ENCODE measurements at regions not wholly inside any gene's neighbourhood (a gene's known extent, or its start where the extent isn't known, plus 50 kb on each side); places are given as distances from the start of the nearest gene placed in this dataset.

- no peaks in the 10 kb centered on the region for H3K4me1 Mint-ChIP-seq
- peaks cover 3% of the 10 kb centered on the region for H3K9me3 Mint-ChIP-seq
- no peak overlapping the region for H3K27ac Mint-ChIP-seq
- no peaks in the 10 kb centered on the region for H3K36me3 Mint-ChIP-seq
- ATAC-seq: no peak
- H3K27me3 Mint-ChIP-seq: no peaks in the 10 kb centered on the region
- no peak overlapping the region for H3K4me3 Mint-ChIP-seq
Measured at GRCh38 chr4:160810424-160810823, 1353.4 kb downstream of the FSTL5 start.

GRCh38 chr4:160810941-160811340, 1352.9 kb downstream of the FSTL5 start:
- no peaks in the 10 kb centered on the region for H3K4me1 Mint-ChIP-seq
- ATAC-seq: no peak
- no peak overlapping the region for H3K4me3 Mint-ChIP-seq
- peaks cover 3% of the 10 kb centered on the region for H3K9me3 Mint-ChIP-seq
- H3K27me3 Mint-ChIP-seq: no peaks in the 10 kb centered on the region
- H3K36me3 Mint-ChIP-seq: no peaks in the 10 kb centered on the region
- no peak overlapping the region for H3K27ac Mint-ChIP-seq

GRCh38 chr4:160811956-160812355, 1351.8 kb downstream of the FSTL5 start:
- H3K36me3 Mint-ChIP-seq: no peaks in the 10 kb centered on the region
- H3K9me3 Mint-ChIP-seq: peaks cover 3% of the 10 kb centered on the region
- no peak overlapping the region for H3K4me3 Mint-ChIP-seq
- no peaks in the 10 kb centered on the region for H3K4me1 Mint-ChIP-seq
- no peaks in the 10 kb centered on the region for H3K27me3 Mint-ChIP-seq
- no peak overlapping the region for H3K27ac Mint-ChIP-seq
- ATAC-seq: no peak

- Mint-ChIP-seq H3K36me3 (no peaks in the 10 kb centered on the region), H3K4me1 (no peaks in the 10 kb centered on the region), H3K9me3 (no peaks in the 10 kb centered on the region), H3K27ac (no peak overlapping the region), H3K4me3 (no peak overlapping the region), H3K27me3 (no peaks in the 10 kb centered on the region)
- ATAC-seq: no peak
Measured at GRCh38 chr4:160814726-160815125, 1349.1 kb downstream of the FSTL5 start.

- H3K4me3 Mint-ChIP-seq: no peak overlapping the region
- H3K27ac Mint-ChIP-seq: no peak overlapping the region
- no peaks in the 10 kb centered on the region for H3K36me3 Mint-ChIP-seq
- H3K27me3 Mint-ChIP-seq: no peaks in the 10 kb centered on the region
- ATAC-seq: no peak
- no peaks in the 10 kb centered on the region for H3K4me1 Mint-ChIP-seq
- H3K9me3 Mint-ChIP-seq: no peaks in the 10 kb centered on the region
Measured at GRCh38 chr4:160818571-160818970, 1345.2 kb downstream of the FSTL5 start.

- H3K9me3 Mint-ChIP-seq: no peaks in the 10 kb centered on the region
- H3K27ac Mint-ChIP-seq: no peak overlapping the region
- no peak overlapping the region for H3K4me3 Mint-ChIP-seq
- H3K4me1 Mint-ChIP-seq: no peaks in the 10 kb centered on the region
- no peak for ATAC-seq
- H3K27me3 Mint-ChIP-seq: no peaks in the 10 kb centered on the region
- no peaks in the 10 kb centered on the region for H3K36me3 Mint-ChIP-seq
Measured at GRCh38 chr4:160819791-160820190, 1344.0 kb downstream of the FSTL5 start.

- Mint-ChIP-seq H3K4me1 (no peaks in the 10 kb centered on the region), H3K36me3 (no peaks in the 10 kb centered on the region), H3K27me3 (no peaks in the 10 kb centered on the region), H3K9me3 (peaks cover 4% of the 10 kb centered on the region), H3K4me3 (no peak overlapping the region), H3K27ac (no peak overlapping the region)
- no peak for ATAC-seq
Measured at GRCh38 chr4:160824481-160824880, 1339.3 kb downstream of the FSTL5 start.

- no peak overlapping the region for H3K27ac Mint-ChIP-seq
- H3K9me3 Mint-ChIP-seq: peaks cover 4% of the 10 kb centered on the region
- no peak for ATAC-seq
- no peak overlapping the region for H3K4me3 Mint-ChIP-seq
- H3K4me1 Mint-ChIP-seq: no peaks in the 10 kb centered on the region
- no peaks in the 10 kb centered on the region for H3K36me3 Mint-ChIP-seq
- H3K27me3 Mint-ChIP-seq: no peaks in the 10 kb centered on the region
Measured at GRCh38 chr4:160825644-160826338, 1338.0 kb downstream of the FSTL5 start.

GRCh38 chr4:160826339-160826679, 1337.5 kb downstream of the FSTL5 start:
- no peak overlapping the region for H3K4me3 Mint-ChIP-seq
- no peak for ATAC-seq
- H3K36me3 Mint-ChIP-seq: no peaks in the 10 kb centered on the region
- no peaks in the 10 kb centered on the region for H3K4me1 Mint-ChIP-seq
- no peak overlapping the region for H3K27ac Mint-ChIP-seq
- peaks cover 4% of the 10 kb centered on the region for H3K9me3 Mint-ChIP-seq
- H3K27me3 Mint-ChIP-seq: no peaks in the 10 kb centered on the region

- no peak overlapping the region for H3K4me3 Mint-ChIP-seq
- no peak overlapping the region for H3K27ac Mint-ChIP-seq
- H3K27me3 Mint-ChIP-seq: no peaks in the 10 kb centered on the region
- H3K36me3 Mint-ChIP-seq: no peaks in the 10 kb centered on the region
- H3K9me3 Mint-ChIP-seq: peaks cover 5% of the 10 kb centered on the region
- ATAC-seq: no peak
- no peaks in the 10 kb centered on the region for H3K4me1 Mint-ChIP-seq
Measured at GRCh38 chr4:160831165-160831922, 1332.5 kb downstream of the FSTL5 start.

GRCh38 chr4:160835789-160836188, 1328.0 kb downstream of the FSTL5 start:
- H3K27ac Mint-ChIP-seq: no peak overlapping the region
- H3K27me3 Mint-ChIP-seq: no peaks in the 10 kb centered on the region
- ATAC-seq: no peak
- no peak overlapping the region for H3K4me3 Mint-ChIP-seq
- H3K4me1 Mint-ChIP-seq: no peaks in the 10 kb centered on the region
- no peaks in the 10 kb centered on the region for H3K36me3 Mint-ChIP-seq
- peaks cover 3% of the 10 kb centered on the region for H3K9me3 Mint-ChIP-seq

GRCh38 chr4:160836431-160836830, 1327.4 kb downstream of the FSTL5 start:
- Mint-ChIP-seq H3K4me1 (no peaks in the 10 kb centered on the region), H3K4me3 (no peak overlapping the region), H3K27ac (no peak overlapping the region), H3K27me3 (no peaks in the 10 kb centered on the region), H3K9me3 (peaks cover 3% of the 10 kb centered on the region), H3K36me3 (no peaks in the 10 kb centered on the region)
- ATAC-seq: no peak

GRCh38 chr4:160846121-160846520, 1317.7 kb downstream of the FSTL5 start:
- Mint-ChIP-seq H3K27me3 (no peaks in the 10 kb centered on the region), H3K9me3 (peaks cover 4% of the 10 kb centered on the region), H3K4me1 (no peaks in the 10 kb centered on the region), H3K27ac (no peak overlapping the region), H3K36me3 (no peaks in the 10 kb centered on the region), H3K4me3 (no peak overlapping the region)
- ATAC-seq: no peak

- Mint-ChIP-seq H3K9me3 (peaks cover 4% of the 10 kb centered on the region), H3K4me3 (no peak overlapping the region), H3K27ac (no peak overlapping the region), H3K27me3 (no peaks in the 10 kb centered on the region), H3K4me1 (no peaks in the 10 kb centered on the region), H3K36me3 (no peaks in the 10 kb centered on the region)
- ATAC-seq: no peak
Measured at GRCh38 chr4:160847228-160847627, 1316.6 kb downstream of the FSTL5 start.

GRCh38 chr4:160848489-160848888, 1315.3 kb downstream of the FSTL5 start:
- ATAC-seq: no peak
- Mint-ChIP-seq H3K4me3 (no peak overlapping the region), H3K4me1 (no peaks in the 10 kb centered on the region), H3K36me3 (no peaks in the 10 kb centered on the region), H3K9me3 (peaks cover 4% of the 10 kb centered on the region), H3K27ac (no peak overlapping the region), H3K27me3 (no peaks in the 10 kb centered on the region)
